ENCODE measurements at regions not wholly inside any gene's neighbourhood (a gene's known extent, or its start where the extent isn't known, plus 50 kb on each side); places are given as distances from the start of the nearest gene placed in this dataset.

DNA sequence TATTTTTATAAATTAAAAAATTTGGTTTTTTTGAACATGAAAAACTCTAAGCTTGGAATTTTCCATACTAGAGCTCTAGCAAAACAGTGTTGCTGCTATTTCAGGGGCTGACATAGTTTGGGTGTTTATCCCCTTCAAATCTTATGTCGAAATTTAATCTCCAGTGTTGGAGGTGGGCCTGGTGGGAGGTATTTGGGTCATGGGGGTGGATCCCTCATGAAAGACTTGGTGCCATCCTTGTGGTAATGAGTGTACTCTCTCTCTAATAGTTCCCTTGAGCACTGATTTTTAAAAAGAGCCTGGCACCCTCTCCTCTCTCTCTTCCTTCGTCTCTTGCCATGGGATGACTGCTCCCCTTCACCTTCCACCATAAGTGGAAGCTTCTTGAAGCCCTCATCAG lies 244.6 kb upstream of the UBE2E3 start:
- no peak for DNase-seq (ENCODE audit: low spot score)

DNA sequence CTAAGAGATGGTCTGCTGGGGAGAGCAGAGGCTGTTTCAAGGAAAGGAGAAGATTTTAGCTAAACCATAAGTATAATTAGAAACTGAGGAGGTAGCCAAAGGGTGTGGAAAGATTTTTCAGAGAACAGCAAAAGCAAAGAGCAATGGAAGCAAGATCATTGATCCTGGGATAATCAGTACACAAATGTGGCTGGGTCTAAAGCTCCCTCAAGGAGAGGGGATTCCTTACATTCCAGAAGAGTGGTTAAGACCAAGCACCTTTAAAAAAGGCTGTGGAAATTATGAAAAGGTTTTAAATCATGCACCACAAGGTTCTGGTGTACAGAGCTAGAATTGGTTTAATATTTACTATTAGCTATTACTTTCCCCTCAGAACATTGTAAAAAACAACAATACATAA lies 246.0 kb upstream of the UBE2E3 start:
- no peak for DNase-seq (ENCODE audit: low spot score)

DNA sequence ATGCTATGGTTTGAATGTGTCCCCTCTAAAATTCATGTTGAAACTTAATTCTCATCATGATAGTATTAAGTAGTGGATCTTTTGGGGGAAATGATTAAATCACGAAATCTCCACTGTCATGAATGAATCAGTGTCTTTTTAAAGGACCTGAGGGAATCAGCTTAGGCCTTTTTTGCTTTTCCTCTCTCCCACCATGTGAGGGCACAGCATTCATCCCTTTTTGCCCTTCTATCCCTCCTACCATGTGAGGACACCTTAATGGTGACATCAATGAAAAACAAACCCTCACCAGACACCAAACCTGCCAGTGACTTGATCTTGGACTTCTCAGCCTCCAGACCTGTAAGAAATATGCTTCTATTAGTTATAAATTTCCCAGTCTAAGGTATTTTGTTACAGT lies 247.1 kb upstream of the UBE2E3 start:
- no peak for DNase-seq (ENCODE audit: low spot score)

DNA sequence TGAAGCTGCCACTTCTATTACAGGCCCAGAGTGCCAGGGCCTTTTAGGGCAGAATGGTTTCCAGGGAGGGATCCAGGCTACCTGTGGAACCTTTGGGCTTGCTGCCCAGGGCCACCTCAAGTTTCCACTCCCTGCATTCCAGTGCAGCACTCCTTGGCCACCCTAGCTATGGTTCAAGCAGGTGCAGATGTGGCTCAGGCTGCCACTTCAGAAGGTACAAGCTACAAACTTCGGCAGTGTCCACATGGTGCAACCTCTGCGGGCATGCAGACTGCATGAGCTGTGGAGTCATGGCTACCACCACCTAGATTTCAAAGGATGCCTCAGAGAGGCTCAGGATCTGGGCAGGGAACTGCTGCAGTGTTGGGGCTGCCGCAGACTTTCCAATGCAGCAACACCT lies 248.1 kb upstream of the UBE2E3 start:
- no peak for DNase-seq (ENCODE audit: low spot score)

DNA sequence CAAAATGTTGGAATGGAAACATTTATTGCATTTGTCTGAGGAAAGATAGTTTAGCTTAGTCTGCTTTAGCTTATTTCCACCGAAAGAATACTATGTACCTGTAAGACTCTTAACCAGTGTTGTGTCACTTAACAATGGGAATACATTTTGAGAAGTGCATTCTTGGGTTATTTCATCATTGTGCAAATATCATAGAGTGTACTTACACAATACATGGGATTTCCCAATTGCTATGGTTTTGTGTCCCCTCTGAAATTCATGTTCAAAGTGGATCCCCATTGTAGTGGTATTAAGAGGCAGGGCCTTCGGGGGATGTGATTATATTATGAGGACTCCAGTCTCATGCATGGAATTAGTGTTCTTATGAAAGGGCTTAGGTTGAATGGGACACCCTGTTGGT lies 249.4 kb upstream of the UBE2E3 start:
- no peak for DNase-seq (ENCODE audit: low spot score)

DNA sequence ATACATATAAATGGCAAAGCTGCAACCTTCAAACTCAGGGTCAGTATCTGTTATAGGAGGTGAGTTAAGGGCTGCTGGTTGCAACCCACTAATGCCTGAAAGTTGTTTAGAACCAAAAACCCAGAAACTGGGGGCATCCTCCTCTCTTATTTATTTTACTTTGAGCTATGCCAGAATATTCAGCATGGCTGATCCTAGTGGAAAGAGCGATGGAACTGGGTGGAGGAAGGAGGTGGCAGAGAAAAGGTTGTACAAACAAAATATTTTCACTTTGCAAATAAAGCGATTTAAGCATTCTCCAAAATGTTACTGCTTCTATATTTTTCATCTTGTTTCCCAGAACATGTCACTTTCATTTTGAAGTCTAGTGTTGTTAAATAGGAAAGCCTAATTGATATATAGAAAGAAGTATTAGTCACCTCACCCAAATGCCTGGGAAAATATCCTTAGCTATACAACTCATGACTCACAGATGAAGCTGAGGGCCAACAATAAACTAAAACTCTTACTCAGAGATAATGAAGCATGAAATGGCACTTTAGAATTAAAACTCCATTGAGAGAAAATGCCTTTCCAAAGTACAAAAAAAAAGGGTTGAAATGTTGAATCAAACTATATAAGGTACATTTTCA lies 251.4 kb upstream of the UBE2E3 start:
- DNase-seq (ENCODE audit: low spot score): peak; percentile 55

DNA sequence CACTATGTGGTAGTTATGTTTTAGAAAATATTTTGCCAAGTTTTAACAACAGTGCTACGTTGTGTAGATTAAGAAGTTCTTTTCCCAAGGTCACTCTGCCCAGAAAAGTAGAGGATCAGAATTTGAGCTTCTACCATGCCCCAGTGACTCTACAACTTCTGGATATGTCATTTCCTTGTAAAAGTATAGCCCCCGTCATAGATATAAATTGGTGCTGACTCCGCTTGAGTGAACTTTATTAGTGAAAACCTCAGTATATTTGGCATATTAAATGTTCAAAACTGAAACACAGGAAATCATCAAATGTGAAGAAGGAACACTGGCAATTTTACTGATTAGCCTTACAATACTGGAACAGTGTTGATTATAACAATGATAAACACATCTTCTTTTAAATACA lies 256.7 kb upstream of the UBE2E3 start:
- no peak for DNase-seq (ENCODE audit: low spot score)

DNA sequence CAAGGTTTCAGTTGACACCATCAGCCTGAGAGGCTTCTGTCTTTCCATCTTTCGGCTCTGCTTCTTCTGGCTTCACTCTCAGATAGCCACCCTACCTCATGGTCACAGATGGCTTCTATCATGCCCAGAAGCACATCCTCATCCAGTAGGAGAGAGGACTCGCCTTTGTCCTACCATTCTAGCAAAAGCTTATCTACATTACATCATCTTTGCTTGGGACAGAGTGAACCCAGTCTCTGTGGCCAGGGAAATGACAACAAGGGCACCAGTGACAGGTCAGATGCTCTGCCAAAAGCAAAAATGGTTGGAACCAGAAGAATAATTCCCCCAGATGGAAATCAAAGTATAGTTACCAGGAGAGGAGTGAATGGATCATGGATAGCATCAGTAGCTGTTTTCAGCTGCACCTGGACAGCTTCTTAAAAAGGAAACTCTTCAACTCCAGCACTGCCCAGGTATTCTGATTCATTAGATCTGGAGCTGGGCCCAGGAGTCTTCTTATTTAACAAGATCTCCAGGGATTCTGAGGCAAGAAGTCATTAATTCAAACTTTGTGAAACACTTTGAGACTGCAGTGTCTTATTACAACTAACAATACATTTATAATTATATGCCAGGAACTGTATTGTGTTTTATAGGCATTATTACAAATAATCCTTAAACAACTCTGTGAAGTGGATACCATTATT lies 257.7 kb upstream of the UBE2E3 start:
- no peak for DNase-seq (ENCODE audit: low spot score)

DNA sequence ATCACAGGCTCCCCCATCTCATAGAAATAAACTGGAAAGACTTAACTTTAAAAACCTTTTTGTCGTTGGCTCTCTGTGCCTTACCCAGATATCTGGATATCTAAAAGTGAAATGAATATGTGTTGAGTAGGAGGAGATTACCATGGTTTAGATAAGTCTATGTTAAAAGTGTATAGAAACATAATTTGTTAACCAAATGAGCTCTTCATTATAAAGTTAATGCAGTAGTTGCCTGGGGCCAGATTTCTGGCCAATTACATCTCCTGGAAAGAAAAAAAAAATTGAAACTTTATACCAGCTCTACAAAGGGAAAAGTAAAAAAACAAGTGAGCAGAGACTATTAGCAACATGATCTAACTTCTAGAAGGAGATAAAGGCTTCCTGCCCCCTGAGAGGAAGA lies 259.6 kb upstream of the UBE2E3 start:
- DNase-seq (ENCODE audit: low spot score): no peak

DNA sequence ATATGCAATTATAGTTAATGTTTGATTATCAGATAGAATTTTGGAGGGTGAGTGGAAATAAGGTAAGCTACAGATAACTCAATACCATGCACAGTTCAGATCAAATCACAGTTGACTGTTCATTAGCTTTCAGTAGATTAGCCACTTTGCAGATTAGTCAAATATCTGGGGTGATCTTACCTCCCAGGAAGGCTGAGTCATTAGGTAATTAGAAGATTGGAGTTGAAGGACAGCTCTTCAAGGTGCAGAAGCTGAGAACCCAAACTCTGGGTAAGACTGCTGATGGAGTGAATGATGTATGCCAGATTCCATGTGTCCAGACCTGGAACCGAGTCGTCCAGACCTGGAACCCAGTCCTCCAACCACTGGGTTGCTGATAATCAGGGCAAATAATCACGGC lies 262.8 kb upstream of the UBE2E3 start:
- DNase-seq (ENCODE audit: low spot score): no peak

DNA sequence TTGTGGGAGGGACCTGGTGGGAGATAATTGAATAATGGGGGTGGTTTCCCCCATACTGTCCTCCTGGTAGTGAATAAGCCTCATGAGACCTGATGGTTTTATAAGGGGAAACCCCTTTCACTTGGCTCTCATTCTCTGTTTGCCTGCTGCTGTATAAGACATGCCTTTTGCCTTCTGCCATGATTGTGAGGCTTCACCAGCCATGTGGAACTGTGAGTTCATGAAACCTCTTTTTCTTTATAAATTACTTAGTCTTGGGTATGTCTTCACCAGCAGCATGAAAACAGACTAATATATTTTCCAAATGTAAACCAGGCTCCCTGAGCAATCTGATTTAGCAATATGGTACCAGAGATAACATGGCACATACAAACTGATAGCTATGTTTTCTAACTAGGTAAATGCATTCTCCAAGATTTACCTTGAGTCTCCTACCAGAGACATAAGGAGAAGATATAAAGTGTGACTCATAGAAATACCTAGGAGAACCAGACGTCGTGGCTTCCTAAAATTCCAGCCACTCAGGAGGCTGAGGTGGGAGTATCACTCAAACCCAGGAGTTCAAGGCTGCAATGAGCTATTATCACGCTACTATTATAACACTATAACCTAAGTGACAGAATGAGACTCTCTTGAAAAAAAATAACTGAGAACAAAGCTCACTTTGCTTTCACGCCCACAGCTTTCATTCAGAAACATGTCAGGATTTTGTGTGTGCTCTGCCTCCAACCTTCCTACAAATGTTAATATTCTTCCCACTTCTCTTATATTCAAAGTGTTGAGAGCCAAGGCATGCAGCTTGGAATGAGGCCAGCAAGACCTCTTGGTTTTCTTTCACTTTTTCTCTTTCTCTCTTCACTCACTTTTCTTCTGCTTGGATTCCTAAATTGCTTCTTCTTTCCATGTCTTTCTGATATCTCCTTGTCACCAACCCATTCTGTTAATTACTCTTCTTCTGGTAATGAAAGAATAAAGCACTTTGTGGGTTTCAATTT lies 263.9 kb upstream of the UBE2E3 start:
- DNase-seq (ENCODE audit: low spot score): no peak

DNA sequence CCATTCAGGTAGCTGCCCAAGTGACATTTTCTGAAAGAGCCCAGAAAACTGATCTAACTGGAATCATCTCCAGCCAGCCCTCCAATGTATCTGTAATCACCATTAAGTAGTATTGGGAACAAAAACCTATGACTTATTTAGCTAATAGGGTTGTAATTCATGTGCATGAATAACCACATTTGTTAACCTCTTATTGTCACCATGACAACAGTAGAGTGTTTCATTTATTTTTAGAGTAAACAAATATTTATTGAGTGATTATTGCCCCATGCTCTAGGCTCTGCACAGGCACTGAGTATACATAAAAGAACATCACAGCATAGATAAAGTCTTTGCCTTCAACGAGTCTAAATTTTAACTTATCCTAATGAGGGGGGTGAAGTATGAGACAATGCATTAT lies 265.4 kb upstream of the UBE2E3 start:
- no peak for DNase-seq (ENCODE audit: low spot score)

DNA sequence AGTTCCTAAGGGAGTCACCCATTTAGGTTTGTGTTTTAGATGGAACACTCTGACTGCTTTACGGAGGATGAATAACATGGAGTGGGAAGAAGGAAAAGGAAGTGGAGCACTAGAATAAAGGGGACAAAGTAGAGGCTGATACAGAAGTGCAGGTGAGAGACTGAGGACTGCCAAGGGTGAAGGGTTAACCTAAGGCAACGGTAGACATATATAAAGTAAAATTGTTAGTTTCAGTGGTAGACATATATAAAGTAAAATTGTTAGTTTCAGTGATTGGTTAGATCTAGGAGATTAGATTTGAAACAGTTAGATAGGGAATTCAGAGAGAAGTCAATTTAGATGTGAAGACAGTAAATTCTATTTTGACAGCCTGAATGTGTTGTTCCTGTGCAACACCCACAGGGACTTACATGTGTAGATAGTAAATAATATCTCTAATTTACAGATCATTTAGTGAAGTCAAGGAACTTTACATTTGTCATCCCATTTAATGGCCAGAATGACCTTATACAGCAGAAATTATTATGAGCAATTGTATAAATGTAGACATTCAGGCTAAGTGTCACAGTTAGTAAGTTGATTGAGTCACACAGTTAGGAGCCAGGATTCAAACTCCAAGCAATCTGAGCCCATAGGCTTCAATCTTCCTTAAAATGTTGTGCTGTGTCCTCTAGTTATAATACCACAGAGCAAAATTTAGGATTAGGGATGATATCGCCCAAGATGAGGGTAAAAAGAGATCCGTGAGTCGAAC lies 270.8 kb upstream of the UBE2E3 start:
- no peak for DNase-seq (ENCODE audit: low spot score)

DNA sequence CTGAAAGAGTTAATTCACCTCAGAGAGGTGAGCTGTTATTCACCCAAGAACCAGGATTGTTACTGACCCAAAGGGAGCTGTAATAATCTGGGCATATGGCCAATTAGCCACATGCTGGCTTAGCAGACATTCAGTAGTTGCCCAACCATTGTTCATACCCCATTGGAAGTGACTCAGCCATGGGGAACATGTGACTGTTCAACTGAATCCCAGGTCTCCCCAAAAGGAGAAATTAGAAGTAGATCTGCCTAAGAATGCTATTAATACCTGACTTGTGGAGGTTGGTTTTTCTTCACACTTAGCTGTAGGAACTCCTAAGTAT lies 272.6 kb upstream of the UBE2E3 start:
- peak; percentile 62 for DNase-seq (ENCODE audit: low spot score)

DNA sequence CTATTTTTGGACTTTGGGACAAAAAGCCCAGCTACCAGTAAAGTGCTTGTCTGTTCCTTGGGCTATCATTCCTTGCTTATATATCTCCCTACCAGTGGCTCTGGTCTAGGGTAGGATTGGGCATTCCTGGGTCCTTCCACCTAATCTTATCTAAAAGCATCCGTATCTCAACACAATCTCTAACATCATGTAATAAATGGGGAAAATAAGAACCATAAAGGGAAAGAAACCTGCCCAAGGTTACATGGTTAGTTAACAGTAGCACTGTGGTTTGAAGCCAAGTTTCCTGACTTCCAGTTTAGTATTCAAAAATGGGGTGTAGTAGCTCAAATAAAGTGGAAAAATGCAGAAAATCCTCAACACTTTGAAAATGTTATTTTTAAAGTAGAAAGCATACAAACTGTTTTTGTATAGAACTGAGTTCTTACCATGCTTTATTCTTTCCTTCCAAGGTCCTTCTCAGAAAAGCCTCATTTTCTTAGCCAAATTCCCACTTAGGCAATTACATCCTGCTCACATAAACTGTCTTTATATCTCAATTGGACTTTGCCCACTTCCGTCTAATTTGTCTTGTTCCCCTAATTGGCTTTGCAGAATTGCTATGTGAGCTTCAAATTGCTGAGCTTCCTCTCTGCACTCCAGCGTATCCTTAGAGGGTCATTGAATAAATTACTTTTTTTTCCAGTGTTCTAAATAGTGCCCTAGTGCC lies 273.1 kb upstream of the UBE2E3 start:
- DNase-seq (ENCODE audit: low spot score): no peak

DNA sequence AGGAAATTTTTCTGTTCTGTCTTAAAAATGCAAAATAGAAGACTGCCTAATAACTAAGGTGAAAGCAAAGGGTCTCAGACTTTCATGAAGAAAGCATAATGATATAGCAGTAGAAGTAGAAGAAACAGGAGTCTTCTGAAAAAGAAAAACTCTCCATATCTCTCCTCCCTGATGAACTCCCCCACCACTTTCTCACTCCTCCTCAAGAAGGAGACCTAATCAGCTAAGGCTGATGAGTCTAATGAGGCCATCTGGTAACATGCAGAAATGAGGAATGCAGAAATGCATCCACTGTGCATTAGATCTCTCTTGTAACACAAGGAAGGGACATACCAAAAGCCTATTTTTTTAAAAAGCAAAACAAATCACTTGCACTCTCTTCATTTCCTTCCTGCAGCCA lies 273.7 kb upstream of the UBE2E3 start:
- DNase-seq (ENCODE audit: low spot score): no peak

DNA sequence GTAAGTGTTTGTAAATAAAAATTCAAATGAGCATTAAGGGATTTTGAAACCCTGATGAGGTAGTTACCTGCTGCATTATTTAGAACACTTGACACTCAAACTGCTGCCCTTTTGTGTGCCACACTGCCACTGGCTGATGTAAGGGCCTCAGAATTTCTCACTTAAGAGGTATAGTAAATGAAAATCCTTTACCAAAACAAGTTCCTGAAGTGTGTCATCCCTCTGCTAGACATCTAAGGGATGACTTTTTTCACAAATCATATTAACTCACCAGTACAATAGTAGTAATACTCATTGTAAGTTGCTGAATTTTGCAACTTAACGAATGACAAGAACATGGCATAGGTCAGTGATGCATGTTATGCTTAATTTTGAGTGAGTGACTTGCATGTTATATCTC lies 274.9 kb upstream of the UBE2E3 start:
- peak; percentile 5 for DNase-seq (ENCODE audit: low spot score)

DNA sequence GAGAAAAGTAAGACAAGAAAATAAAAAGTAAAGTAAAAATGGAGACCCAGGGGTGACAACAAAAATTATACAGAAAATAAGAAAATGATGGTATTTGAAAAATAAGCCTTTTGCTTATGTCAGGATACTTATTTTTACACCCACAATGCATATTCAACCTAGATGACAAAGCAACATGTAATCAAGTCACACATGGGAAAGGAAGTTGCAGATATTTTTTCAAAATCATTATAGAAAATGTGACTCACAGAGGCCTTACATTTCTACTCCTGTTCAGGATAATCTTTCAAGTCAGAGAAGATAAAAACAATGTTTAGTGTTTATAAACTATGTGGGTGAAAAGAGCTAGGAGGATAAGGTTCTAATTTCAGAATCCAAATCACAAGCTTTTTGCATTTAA lies 275.3 kb upstream of the UBE2E3 start:
- peak; percentile 35 for DNase-seq (ENCODE audit: low spot score)

DNA sequence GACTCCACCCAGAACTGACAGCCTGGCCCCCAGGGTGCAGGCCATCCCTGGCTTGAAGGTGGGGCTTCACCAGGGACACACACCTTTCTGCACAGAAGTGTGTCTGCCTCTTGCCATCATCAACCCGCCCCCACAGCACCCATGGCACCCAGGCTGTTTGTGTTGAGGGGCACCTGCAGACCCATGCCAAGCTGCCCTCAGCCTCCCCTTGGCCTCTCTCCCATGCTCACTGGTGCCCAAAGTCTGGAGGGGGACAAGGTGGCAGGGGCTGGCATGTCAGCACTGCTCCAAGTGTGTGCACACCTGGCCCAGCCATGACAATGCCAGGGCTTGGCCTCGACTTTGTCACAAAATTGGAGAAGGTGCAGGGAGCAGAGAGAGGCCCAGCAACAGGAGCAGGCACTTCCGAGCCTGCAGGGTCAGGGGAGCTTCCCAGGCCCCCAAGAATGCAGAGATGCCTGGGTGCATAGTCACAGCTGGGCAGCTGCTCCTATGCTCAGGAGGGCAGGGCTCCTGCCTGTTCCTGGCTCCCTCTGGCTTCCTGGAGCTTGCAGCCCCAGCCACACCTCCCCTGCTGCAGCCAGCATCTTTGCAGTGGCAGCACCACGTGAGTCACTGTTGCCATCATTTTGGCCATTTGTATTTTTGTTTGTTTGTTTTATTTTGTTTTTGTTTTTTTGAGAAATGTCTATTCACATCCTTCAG lies 280.6 kb upstream of the UBE2E3 start:
- DNase-seq (ENCODE audit: low spot score): no peak

DNA sequence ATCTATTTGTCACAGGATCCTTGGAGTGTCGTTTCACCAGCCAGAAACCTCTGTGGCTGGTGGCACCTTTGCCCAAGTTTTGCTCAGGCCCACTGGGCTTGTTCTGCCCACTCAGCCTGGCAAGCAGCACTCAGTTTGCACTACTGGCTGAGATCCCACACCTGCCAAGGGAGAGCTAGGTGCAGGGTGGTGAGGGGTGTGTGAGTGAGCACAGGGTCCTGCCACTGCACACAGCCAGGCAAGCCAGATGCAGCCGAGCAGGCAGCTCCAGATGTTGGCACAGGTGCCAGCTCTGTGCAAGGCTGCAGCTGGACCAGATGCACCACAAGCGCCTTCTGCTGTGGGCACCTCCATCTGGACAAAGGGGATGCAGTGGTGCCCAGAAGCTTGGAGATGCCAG lies 281.7 kb upstream of the UBE2E3 start:
- DNase-seq (ENCODE audit: low spot score): no peak

Measured in RKO (cell line).